22Rv1 (cell line): ENCODE measurements at regions not wholly inside any gene's neighbourhood (a gene's known extent, or its start where the extent isn't known, plus 50 kb on each side); places are given as distances from the start of the nearest gene placed in this dataset.

ENCODE experiments used
- H3K27ac ChIP-seq: fragments of 450-650 bp; 2 replicates; pipeline ENCODE4 v1.5.1; 2017
- CTCF ChIP-seq: fragments of 450-650 bp; IDR thresholded peaks from 2 replicates; pipeline ENCODE4 v1.5.1; 2017; ENCODE audit warnings: mild to moderate bottlenecking
- ZFX ChIP-seq: fragments of 450-650 bp; IDR thresholded peaks from 2 replicates; pipeline ENCODE4 v1.6.1; 2017; ENCODE audit warnings: antibody characterized with exemption, borderline replicate concordance

GRCh38 chr10:130801276-130801675 lies 510.2 kb downstream of the TCERG1L start:
- H3K27ac ChIP-seq, result no peak overlapping the region
- TF ChIP-seq CTCF, result no peak
- no peak for TF ChIP-seq ZFX

- TF ChIP-seq CTCF, result no peak
- TF ChIP-seq ZFX, result no peak
- H3K27ac ChIP-seq, result no peak overlapping the region
Measured at GRCh38 chr10:130801784-130802183, 509.7 kb downstream of the TCERG1L start.

GRCh38 chr10:130802301-130802700 lies 509.2 kb downstream of the TCERG1L start:
- TF ChIP-seq ZFX (no peak), CTCF (no peak)

GRCh38 chr10:130804281-130804680 lies 507.2 kb downstream of the TCERG1L start:
- TF ChIP-seq ZFX (no peak), CTCF (no peak)
- H3K27ac ChIP-seq, result no peak overlapping the region

More at GRCh38 chr10:130802301-130802700, 509.2 kb downstream of the TCERG1L start:
- H3K27ac ChIP-seq, result no peak overlapping the region

- TF ChIP-seq CTCF (no peak), ZFX (no peak)
- H3K27ac ChIP-seq, result no peak overlapping the region
Measured at GRCh38 chr10:130804778-130805634, 506.5 kb downstream of the TCERG1L start.

- TF ChIP-seq CTCF (no peak), ZFX (no peak)
- no peak overlapping the region for H3K27ac ChIP-seq
Measured at GRCh38 chr10:130805635-130806030, 505.9 kb downstream of the TCERG1L start.

- no peak overlapping the region for H3K27ac ChIP-seq
- no peak for TF ChIP-seq ZFX
- no peak for TF ChIP-seq CTCF
Measured at GRCh38 chr10:130806426-130806825, 505.1 kb downstream of the TCERG1L start.
